ENCODE measurements at regions not wholly inside any gene's neighbourhood (a gene's known extent, or its start where the extent isn't known, plus 50 kb on each side); places are given as distances from the start of the nearest gene placed in this dataset.
A peak's percentile ranks its signal among the peaks of the same experiment; 100 is the strongest.

DNA sequence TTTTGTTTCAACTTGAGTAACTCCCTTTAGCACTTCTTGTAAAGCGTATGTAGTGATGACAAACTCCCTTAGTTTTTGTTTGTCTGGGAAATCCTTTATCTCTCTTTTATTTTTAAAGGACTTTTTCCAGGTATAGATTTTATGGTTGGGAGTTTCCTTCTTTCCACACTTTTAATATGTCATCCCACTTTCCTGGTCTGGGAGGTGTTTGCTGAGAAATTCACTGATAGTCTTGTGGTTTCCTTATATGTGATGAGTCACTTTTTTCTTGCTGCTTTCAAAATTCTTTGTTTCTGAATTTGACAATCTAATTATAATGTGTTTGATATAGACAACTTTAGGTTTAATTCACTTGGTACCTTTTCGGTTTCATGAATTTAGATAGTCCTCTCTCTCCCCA, 353.9 kb downstream of the GPAT3 start:
- no peaks in the 10 kb centered on the region for H3K36me3 ChIP-seq (ENCODE audit: low read depth)
- no peak overlapping the region for H2AFZ ChIP-seq
- no peaks in the 10 kb centered on the region for H4K20me1 ChIP-seq (ENCODE audit: insufficient read depth)
- no peaks in the 10 kb centered on the region for H3K79me2 ChIP-seq (ENCODE audit: low read depth)
- ChIA-PET CTCF (no interaction called here), POLR2A (ENCODE audit: unreplicated experiment) (interaction anchor here (0.7 kb wide), 3 partner anchors 34 to 501 kb away, joined by 3 to 8 read pairs (median 5); no protein-coding TSS in a partner anchor)
- peak in 1 of 2 experiments; percentile 66 for DNase-seq
- H3K9me2 ChIP-seq (ENCODE audit: insufficient read depth) = no peaks in the 10 kb centered on the region
- H3K4me3 ChIP-seq = no peak overlapping the region
- TF ChIP-seq EZH2 (IDR thresholded peaks at IDR 0.05; ENCODE audit: low read depth) = no peak
- H3F3A ChIP-seq (ENCODE audit: insufficient read depth, low read depth) = peaks cover 5% of the 10 kb centered on the region; the same call in 1 of the 2 replicates
- H3K4me2 ChIP-seq = peak overlapping the region; percentile 56
- H3K4me1 ChIP-seq (replicated peaks; ENCODE audit: insufficient read depth) = peaks cover 21% of the 10 kb centered on the region
- intact Hi-C loops (cut with micrococcal nuclease; ENCODE audit: unreplicated experiment) = loop anchor here (1.0 kb wide), 1 partner anchor 35 kb away; no protein-coding TSS in a partner anchor
- peaks cover 3% of the 10 kb centered on the region; the same call in 1 of the 2 replicates for H3K9me3 ChIP-seq (ENCODE audit: insufficient read depth, low read depth)
- no TSS peak for BruUV-seq (replicated peaks)
- H3K27ac ChIP-seq = peak overlapping the region; percentile 75
- no peaks in the 10 kb centered on the region for H3K27me3 ChIP-seq (ENCODE audit: insufficient read depth, low read depth)

DNA sequence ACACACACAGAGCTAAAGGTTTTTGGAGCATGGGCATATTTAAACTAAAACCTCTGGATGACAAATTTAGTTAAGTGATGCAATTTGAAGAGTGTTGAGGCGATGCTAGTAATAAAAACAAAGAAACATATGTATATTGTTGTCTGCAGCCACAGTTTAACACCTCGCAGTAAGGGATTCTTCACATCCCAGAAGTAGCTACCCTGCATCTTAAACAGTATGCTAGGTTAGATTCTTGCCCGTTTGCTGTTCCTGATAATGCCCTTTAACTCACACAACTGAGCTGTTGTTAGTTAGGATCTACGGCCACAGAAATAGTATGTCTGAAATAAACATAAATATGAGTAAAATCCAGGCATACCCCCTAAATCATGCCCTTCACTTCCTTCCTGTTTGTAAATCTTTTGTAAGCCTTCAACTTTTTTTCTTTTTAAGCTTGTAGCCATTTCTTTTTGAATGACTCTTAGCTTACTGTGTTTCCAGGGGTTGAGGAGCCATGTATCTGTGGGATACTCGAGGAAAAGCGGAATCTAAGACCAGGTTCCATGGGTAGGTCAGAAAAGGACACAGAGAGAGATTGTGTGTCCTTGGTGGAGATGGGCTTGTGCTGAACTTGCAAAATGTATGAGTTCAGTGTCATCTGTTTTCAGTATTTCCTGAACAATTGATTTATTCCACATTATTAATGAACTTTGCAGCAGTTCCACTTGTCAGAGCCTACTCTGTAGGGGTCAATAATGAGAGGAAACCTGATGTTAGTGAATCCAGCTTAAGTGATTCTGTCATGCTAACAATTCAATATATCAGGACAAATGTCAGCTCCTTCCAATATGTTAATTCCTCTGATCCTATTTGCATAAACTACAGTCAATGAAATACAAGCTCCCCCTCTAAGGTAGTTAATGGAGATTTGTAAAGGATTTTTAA, 349.6 kb downstream of the GPAT3 start:
- peaks cover 5% of the 10 kb centered on the region; the same call in 1 of the 2 replicates for H3F3A ChIP-seq (ENCODE audit: insufficient read depth, low read depth)
- CTCF ChIA-PET = no interaction called here

DNA sequence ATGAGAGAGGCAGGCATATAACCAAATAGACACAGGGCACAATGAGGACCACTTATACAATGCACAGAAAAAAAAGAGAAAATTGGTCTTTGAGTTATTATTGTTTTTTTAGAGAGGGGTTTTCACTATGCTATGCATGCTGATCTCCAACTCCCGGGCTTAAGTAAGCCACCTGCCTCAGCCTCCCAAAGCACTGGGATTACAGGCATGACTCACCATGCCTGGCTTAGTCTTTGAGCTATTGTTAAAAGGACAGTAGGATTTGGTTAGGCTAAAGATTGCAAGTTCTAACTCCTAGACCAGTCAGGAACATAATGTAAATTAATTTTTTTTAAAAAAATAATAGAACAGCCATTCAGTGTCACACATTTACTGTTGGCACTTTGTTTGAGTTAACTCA, 340.1 kb downstream of the GPAT3 start:
- H4K20me1 ChIP-seq (ENCODE audit: insufficient read depth) = no peaks in the 10 kb centered on the region
- intact Hi-C loops (cut with micrococcal nuclease; ENCODE audit: unreplicated experiment) = no loop called here
- H3K9me2 ChIP-seq (ENCODE audit: insufficient read depth) = no peaks in the 10 kb centered on the region
- no peaks in the 10 kb centered on the region for H3K9me3 ChIP-seq (ENCODE audit: insufficient read depth, low read depth)
- BruUV-seq (replicated peaks) = no TSS peak
- H3K79me2 ChIP-seq (ENCODE audit: low read depth) = no peaks in the 10 kb centered on the region
- no peaks in the 10 kb centered on the region for H3K4me1 ChIP-seq (replicated peaks; ENCODE audit: insufficient read depth)
- POLR2A ChIA-PET (ENCODE audit: unreplicated experiment) = no interaction called here
- no peaks in the 10 kb centered on the region for H3K27me3 ChIP-seq (ENCODE audit: insufficient read depth, low read depth)
- H3K4me3 ChIP-seq = no peak overlapping the region
- H3F3A ChIP-seq (ENCODE audit: insufficient read depth, low read depth) = no peaks in the 10 kb centered on the region
- H3K36me3 ChIP-seq (ENCODE audit: low read depth) = no peaks in the 10 kb centered on the region
- TF ChIP-seq, protein P1, sequence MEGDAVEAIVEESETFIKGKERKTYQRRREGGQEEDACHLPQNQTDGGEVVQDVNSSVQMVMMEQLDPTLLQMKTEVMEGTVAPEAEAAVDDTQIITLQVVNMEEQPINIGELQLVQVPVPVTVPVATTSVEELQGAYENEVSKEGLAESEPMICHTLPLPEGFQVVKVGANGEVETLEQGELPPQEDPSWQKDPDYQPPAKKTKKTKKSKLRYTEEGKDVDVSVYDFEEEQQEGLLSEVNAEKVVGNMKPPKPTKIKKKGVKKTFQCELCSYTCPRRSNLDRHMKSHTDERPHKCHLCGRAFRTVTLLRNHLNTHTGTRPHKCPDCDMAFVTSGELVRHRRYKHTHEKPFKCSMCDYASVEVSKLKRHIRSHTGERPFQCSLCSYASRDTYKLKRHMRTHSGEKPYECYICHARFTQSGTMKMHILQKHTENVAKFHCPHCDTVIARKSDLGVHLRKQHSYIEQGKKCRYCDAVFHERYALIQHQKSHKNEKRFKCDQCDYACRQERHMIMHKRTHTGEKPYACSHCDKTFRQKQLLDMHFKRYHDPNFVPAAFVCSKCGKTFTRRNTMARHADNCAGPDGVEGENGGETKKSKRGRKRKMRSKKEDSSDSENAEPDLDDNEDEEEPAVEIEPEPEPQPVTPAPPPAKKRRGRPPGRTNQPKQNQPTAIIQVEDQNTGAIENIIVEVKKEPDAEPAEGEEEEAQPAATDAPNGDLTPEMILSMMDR (conservative IDR thresholded peaks at IDR 0.05) = no peak
- TF ChIP-seq EZH2 (IDR thresholded peaks at IDR 0.05; ENCODE audit: low read depth) = no peak
- no peak overlapping the region for H3K27ac ChIP-seq
- DNase-seq = no peak
- no peak overlapping the region for H2AFZ ChIP-seq
- no peak overlapping the region for H3K4me2 ChIP-seq
- CTCF ChIA-PET = no interaction called here

More for the DNA sequence above, 349.6 kb downstream of the GPAT3 start:
- no peaks in the 10 kb centered on the region for H3K36me3 ChIP-seq (ENCODE audit: low read depth)
- peaks cover 14% of the 10 kb centered on the region for H3K4me1 ChIP-seq (replicated peaks; ENCODE audit: insufficient read depth)
- DNase-seq = no peak
- H3K4me2 ChIP-seq = no peak overlapping the region
- H3K9me3 ChIP-seq (ENCODE audit: insufficient read depth, low read depth) = no peaks in the 10 kb centered on the region
- no TSS peak for BruUV-seq (replicated peaks)
- H2AFZ ChIP-seq = no peak overlapping the region
- no peaks in the 10 kb centered on the region for H3K27me3 ChIP-seq (ENCODE audit: insufficient read depth, low read depth)
- no peak overlapping the region for H3K4me3 ChIP-seq
- no peaks in the 10 kb centered on the region for H4K20me1 ChIP-seq (ENCODE audit: insufficient read depth)
- no peak overlapping the region for H3K27ac ChIP-seq
- no peaks in the 10 kb centered on the region for H3K79me2 ChIP-seq (ENCODE audit: low read depth)
- intact Hi-C loops (cut with micrococcal nuclease; ENCODE audit: unreplicated experiment) = no loop called here
- no peak for TF ChIP-seq EZH2 (IDR thresholded peaks at IDR 0.05; ENCODE audit: low read depth)
- TF ChIP-seq, protein P1 (conservative IDR thresholded peaks at IDR 0.05) = no peak
- POLR2A ChIA-PET (ENCODE audit: unreplicated experiment) = no interaction called here
- no peaks in the 10 kb centered on the region for H3K9me2 ChIP-seq (ENCODE audit: insufficient read depth)
